GM19372 (cell line): ENCODE measurements at regions not wholly inside any gene's neighbourhood (a gene's known extent, or its start where the extent isn't known, plus 50 kb on each side); places are given as distances from the start of the nearest gene placed in this dataset.

ENCODE experiments used
- ATAC-seq: cut with Tn5 transposase; IDR thresholded peaks from one replicate; pipeline ENCODE4 v1.9.1; 2021; ENCODE audit warnings: mild to moderate bottlenecking, low read depth, moderate library complexity; ENCODE audit not compliant: unreplicated experiment

- ATAC-seq: no peak
Observed at GRCh38 chr15:93835344-93835743, 396.0 kb upstream of the MCTP2 start.

DNA sequence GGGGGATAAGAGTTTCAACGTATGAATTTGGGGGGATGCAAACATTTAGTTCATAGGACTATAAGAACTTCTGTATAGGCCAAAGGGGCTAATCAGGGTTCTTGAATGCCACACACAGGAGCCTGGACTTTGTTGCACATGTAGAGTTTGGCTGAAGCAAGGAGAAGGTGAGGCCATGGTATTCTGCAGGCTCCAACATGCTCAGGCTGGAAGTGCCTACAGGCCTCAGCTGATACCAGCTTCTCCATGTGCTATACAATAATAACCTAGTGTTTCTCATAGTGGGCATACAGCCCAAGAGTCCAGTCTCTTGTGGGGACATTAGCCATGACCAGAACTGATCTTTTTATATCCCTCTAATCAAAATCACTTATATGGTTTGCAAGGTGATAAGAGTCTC, 399.7 kb upstream of the MCTP2 start:
- no peak for ATAC-seq

DNA sequence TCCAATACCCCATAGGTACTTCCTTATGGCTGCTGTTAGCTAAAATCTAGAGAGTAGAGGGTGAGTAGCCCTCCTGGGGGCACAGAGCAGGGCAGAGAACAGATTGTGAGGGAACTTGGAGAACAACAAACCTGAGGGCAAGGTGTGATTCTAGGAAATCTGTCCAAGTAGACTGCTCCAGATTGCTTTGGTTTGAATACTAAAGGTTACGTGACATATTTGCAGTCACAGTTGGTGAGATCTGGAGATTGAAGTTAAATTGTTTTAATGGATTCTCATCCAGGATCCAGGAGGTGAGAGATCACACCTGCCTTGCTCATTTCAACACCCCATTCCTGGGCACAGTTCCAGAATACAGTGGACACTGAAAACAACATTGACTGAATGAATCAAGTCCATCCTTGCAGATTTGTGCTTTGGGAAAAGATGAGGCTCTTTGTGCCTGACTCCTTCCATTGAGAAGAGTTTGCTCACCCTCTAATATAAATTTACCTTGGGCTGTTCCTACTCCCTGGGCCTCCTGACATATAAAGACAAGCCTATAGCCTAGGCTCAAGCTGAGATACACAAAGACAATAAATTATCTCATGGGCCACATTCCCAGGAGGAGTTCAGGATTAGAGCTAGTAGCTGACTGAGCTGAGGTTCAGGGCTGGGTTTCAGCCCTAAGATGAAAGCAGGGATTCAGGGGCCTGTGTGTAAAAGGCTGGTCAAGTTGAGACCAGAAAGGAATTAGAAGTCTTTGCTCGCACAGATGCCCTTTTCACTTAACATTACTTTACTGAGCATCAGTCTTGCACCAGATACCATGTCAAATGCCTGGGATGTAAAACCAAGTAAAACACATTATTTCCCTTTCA, 400.9 kb upstream of the MCTP2 start:
- no peak for ATAC-seq

- ATAC-seq: no peak
Observed at GRCh38 chr15:93829115-93829870, 402.1 kb upstream of the MCTP2 start.

DNA sequence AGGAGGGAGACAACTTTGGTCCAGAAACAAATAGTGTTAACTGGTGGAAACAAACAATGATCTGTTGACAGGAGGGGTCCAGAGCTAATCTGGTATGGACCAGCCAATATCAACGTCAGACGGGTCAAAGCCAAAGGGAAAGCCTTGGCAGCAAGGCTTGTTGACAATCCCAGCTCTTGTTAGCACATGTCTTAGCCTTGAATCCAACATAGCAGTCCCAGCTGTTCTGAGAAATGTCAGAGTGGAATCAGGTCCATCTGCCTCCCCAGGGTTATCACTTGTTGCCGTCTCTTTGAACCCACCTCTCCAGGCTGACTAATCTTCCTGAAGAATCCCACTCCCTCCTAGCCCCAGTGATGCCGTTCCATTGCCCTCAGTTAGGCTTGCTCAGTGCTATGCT, 404.6 kb upstream of the MCTP2 start:
- ATAC-seq: no peak

DNA sequence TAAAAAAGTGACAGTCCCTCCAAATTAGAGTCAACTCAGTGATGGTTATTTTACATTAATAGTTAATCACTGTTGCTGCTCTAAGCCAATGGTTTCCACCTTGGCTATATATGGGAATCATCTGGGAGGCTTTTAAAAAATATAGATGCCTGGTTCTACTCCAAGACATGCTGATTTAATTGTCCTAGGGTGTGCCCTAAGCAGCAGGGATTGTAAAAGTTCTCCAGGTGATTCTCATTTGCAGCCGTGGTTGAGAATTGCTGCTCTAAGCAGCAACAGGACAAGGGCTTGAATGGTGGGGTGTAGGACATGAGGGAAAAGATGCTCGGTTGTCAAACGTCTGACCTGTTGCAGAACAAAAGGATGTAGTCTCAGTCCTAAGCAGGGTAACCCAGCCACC, 405.1 kb upstream of the MCTP2 start:
- no peak for ATAC-seq

DNA sequence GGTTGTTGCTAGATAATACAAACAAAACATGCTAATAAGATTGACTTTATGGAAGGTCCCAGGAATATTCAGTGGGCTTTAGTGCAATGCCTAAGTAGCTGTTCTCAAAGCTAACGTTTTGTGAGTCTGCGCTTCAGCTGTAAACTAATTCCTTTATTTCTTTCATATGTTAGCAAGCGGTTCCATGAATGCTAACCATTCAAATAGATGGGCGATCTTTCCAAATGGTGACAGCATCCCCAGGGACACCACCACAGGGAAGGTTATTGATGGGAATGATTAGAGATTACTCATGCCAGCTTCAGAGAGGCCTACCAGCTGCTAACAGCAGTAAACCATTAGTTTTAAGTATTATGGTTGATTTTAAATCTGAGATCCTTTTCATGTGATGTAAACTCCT, 405.7 kb upstream of the MCTP2 start:
- ATAC-seq: no peak

- no peak for ATAC-seq
Observed at GRCh38 chr15:93823971-93824913, 407.1 kb upstream of the MCTP2 start.

DNA sequence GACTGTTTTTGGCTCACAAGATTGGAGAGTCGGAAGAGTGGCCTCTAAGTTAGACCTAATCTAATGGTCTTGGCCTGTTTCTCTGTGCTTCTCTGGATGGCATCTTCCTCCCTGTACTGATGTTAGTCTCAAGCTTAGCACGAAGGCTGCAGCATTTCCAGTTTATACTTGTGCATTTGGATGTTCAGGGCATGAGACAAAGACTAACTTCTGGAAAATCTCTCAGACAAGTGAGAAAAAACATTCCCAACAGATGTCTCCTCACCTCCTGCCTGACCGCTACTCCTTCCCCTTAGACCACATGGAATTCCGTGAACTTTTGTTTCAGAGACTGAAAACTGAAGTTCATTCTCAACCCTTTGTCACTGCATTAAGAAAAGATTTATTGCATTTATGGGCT, 410.8 kb upstream of the MCTP2 start:
- ATAC-seq: no peak

GRCh38 chr15:93819826-93820225, 411.5 kb upstream of the MCTP2 start:
- ATAC-seq: no peak

DNA sequence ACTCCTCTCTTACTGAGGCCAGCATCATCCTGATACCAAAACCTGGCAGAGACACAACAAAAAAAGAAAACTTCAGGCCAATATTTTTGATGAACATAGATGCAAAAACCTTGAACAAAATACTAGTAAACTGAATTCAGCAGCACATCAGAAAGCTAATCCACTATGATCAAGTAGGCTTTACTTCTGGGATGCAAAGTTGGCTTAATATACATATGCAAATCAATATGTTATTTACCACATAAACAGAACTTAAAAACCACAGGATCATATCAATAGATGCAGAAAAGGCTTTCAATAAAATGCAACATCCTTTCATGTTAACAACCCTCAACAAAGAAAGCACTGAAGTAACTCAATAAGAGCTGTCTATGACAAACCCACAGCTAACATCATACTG, 414.5 kb upstream of the MCTP2 start:
- ATAC-seq: no peak

DNA sequence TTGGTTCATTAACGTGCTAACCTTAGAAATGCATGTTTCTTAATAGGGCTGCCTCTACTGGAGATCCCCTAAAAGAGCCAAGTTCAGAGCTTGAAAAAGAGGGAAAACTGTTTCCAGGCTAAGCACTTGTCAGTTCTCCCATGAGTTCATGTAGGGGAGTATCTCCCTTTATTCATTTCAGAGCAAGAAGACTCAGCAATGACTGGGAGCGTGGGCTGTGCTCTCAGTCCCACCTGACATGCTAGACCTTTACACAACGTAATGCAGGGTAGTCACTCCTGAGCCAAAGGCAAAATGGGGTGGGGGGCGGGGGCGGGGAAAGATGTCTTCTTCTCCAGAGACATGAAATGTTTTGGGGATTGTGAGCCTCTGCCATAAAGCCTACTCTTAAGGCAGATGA, 420.1 kb upstream of the MCTP2 start:
- ATAC-seq: no peak

- ATAC-seq: no peak
Observed at GRCh38 chr15:93809516-93809915, 421.8 kb upstream of the MCTP2 start.

GRCh38 chr15:93803421-93804152, 427.8 kb upstream of the MCTP2 start:
- no peak for ATAC-seq

GRCh38 chr15:93801206-93801605, 430.2 kb upstream of the MCTP2 start:
- ATAC-seq: no peak

DNA sequence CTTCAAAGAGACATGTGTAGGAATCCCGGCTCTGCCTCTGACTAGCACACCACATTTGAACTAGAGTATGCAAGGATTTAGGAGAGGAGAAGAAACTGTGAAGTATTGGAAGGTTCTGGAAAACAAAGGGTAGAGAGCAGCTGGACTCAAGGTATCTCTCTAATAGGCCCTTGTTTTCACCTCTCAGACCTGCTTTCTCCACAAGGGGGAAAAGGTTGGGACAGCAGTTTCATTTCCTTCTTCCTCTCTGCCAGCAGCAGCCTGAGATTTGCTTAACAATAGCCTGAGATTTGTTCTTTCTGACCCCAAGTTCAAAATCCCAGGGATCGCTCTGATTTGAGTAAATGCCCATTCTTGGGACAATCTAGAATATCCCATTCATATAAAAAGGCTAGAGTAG, 430.6 kb upstream of the MCTP2 start:
- ATAC-seq: no peak

DNA sequence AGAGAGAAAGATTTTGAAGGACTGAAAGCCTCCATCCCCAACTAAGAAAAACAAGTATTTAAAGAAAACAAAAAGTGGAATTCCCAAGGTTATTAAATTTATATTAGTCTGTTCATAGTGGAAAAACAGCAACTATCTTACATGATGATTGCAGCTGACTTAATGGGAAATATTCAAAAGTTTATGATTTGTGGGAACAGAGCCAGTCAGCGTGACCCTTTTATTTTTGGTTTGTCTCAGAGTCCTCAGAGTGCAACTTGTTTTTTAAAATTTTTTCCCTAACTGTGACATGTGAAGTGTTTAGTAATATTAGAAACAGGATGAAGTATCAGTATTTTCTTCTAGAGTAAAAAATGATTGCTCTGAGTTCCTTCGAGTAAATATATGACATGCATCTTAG, 441.9 kb upstream of the MCTP2 start:
- no peak for ATAC-seq

DNA sequence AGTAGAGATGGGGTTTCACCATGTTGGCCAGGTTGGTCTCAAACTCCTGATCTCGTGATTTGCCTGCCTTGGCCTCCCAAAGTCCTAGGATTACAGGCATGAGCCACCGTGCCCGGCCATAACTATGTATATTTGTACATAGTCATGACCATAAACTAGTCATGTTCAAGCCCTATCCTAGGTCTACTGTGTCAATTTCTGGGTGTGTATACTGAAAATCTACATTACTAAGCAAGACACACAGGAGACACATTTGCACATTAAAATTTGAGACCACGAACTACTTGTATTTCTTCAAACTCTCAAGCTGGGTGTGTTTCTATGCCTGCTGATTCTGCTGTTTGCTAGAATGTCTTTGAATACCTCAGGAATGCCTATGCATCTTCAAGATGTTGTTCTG, 451.3 kb upstream of the MCTP2 start:
- ATAC-seq: no peak

GRCh38 chr15:93779341-93779740, 452.0 kb upstream of the MCTP2 start:
- ATAC-seq: no peak
